WI38 (cell line): ENCODE measurements at regions not wholly inside any gene's neighbourhood (a gene's known extent, or its start where the extent isn't known, plus 50 kb on each side); places are given as distances from the start of the nearest gene placed in this dataset.

Source experiments
- H3K4me3 ChIP-seq: 2 replicates; pipeline ENCODE4 v1.5.1; 2011; ENCODE audit warnings: low read depth, mild to moderate bottlenecking, control low read depth, low read length
- TF ChIP-seq, protein P1 (sequence below): IDR thresholded peaks from 2 replicates; pipeline ENCODE4 v1.5.1; 2012; ENCODE audit warnings: low read depth, mild to moderate bottlenecking, control low read depth, low read length

DNA sequence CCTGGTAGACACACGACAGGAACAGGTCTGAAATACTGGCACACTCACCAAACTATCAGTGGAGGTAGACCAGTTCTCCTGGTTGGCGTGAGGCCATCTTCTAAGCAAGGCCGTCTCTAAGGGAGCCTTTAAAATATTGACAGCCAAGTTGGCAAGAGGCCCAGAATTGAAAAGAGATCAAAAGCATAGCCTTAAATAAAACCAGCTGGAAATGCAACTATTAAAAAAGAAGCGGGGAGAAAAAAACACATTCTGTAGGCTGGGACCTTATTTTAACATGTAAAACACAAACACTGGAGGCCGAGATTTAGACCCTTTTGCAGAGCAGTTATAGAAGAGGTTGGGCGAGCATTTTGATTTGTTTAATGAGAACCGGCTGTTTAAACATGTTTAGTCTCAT is 233.0 kb upstream of the CLNK start:
- TF ChIP-seq, protein P1, sequence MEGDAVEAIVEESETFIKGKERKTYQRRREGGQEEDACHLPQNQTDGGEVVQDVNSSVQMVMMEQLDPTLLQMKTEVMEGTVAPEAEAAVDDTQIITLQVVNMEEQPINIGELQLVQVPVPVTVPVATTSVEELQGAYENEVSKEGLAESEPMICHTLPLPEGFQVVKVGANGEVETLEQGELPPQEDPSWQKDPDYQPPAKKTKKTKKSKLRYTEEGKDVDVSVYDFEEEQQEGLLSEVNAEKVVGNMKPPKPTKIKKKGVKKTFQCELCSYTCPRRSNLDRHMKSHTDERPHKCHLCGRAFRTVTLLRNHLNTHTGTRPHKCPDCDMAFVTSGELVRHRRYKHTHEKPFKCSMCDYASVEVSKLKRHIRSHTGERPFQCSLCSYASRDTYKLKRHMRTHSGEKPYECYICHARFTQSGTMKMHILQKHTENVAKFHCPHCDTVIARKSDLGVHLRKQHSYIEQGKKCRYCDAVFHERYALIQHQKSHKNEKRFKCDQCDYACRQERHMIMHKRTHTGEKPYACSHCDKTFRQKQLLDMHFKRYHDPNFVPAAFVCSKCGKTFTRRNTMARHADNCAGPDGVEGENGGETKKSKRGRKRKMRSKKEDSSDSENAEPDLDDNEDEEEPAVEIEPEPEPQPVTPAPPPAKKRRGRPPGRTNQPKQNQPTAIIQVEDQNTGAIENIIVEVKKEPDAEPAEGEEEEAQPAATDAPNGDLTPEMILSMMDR = no peak
- H3K4me3 ChIP-seq = no peak overlapping the region

GRCh38 chr4:10898072-10898471 is 213.5 kb upstream of the CLNK start:
- TF ChIP-seq, protein P1 = no peak
- H3K4me3 ChIP-seq = no peak overlapping the region

GRCh38 chr4:10897076-10897475 is 212.5 kb upstream of the CLNK start:
- no peak overlapping the region for H3K4me3 ChIP-seq
- TF ChIP-seq, protein P1 = no peak

GRCh38 chr4:10893395-10893794 is 208.8 kb upstream of the CLNK start:
- H3K4me3 ChIP-seq = no peak overlapping the region
- TF ChIP-seq, protein P1 = peak; percentile 38

- TF ChIP-seq, protein P1 = no peak
- H3K4me3 ChIP-seq = no peak overlapping the region
These were observed 207.3 kb upstream of the CLNK start for GRCh38 chr4:10891866-10892265.

- no peak overlapping the region for H3K4me3 ChIP-seq
- TF ChIP-seq, protein P1 = no peak
These were observed 205.3 kb upstream of the CLNK start for GRCh38 chr4:10889819-10890218.

- H3K4me3 ChIP-seq = no peak overlapping the region
- TF ChIP-seq, protein P1 = no peak
These were observed 195.0 kb upstream of the CLNK start for GRCh38 chr4:10879411-10880110.
